ENCODE measurements at regions not wholly inside any gene's neighbourhood (a gene's known extent, or its start where the extent isn't known, plus 50 kb on each side); places are given as distances from the start of the nearest gene placed in this dataset.

DNA sequence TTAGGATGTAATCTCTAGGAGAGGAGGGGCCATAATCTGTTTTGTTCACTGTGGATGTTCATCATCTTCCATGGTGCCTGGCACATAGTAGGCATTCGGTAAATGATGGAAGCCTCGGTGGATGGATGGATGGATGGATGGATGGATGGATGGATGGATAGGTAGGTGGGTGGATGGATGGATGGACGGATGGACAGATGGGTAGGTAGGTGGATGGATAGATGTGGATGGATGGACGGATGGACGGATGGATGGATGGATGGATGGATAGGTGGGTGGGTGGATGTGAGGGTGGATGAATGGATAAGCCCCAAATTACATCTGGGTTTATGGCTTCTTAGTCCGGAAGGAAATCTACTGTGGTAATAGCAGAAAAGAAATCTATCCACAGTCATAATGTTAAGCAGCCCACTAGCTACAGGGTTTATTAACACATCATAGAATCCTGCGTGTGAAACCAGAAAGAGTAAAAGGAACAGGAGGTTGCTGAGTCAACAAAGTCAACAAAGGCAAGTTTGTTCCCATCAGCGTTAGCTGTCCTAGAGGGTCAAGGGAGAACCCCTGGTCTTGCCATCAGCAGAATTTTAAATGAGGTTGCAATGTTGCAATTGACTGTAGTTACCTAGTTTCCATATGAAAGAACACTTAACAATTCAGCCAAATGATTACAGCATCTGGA is 82.8 kb downstream of the C11orf91 start:
- DNase-seq (ENCODE audit: low read depth in 3 of 3, low spot score in 1 of 3), result no peak

DNA sequence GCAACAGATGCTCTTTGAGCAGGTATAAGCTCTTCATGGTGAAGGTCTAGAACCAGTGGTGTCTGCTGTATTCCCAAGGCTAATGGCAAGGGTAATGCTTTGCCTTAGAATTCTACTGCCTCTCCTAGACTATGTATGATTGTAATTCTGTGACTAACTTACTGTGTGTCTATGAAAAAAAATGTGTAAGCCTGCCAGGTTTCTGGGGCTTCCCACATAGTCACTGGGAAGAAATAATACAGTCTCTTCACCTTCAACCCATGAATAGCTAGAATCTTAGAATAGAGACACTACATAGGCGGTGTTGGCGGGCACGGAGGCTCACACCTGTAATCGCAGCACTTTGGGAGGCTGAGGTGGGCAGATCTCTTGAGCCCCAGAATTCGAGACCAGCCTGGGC is 84.1 kb downstream of the C11orf91 start:
- no peak for DNase-seq (ENCODE audit: low read depth in 3 of 3, low spot score in 1 of 3)

DNA sequence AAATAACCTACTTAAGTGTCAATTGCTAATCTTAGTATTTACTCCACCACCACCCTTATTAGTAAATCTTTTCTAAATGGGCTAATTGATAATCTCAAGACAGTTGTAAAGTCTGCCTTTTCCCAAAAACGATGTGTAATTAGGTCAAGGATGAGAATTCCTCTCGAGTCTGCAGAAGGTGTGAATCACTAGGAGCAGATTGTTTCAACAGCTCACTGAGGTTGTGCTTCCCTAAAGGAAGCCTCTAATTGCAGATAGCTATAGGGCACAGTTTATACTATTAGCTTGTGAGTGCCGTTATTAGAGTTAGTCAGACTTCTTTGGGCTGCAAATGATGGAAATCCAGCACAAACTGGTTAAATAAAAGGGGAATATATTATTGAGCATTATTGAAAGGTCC is 84.9 kb downstream of the C11orf91 start:
- no peak for DNase-seq (ENCODE audit: low read depth in 3 of 3, low spot score in 1 of 3)

DNA sequence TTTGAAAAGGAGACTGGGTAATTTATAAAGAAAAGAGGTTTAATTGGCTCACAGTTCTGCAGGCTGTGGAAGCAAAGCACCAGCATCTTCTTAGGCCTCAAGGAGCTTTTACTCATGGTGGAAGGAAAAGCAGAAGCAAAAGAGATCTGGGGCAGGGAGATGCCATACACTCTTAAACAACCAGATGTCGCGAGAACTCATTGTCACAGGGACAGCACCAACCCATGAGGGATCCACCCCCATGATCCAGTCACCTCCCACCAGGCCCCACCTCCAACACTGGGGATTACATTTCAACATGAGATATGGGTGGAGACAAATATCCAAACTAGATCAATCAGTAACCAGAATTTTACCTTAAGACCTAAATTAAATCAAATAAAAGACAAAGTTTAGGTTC is 87.2 kb downstream of the C11orf91 start:
- DNase-seq (ENCODE audit: low read depth in 3 of 3, low spot score in 1 of 3), result no peak

DNA sequence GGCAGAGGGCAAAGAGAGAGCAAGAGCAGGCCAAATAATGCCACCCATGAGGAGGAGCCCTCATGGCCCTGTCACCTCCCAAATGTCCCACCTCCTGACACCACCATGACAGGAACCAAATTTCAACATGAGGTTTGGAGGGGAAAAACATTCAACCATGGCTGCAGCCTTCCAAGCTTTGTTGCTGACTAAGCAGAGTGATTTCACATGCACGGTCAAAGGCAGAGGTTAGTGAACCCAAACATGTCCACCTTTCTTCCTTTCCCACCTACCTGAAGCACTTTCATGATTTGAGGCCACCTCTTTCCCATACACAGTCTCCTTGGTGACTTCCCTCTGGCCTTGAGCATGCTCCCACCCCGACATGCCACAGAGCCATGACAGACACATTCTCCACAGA is 89.7 kb downstream of the C11orf91 start:
- DNase-seq (ENCODE audit: low read depth in 3 of 3, low spot score in 1 of 3), result no peak

DNA sequence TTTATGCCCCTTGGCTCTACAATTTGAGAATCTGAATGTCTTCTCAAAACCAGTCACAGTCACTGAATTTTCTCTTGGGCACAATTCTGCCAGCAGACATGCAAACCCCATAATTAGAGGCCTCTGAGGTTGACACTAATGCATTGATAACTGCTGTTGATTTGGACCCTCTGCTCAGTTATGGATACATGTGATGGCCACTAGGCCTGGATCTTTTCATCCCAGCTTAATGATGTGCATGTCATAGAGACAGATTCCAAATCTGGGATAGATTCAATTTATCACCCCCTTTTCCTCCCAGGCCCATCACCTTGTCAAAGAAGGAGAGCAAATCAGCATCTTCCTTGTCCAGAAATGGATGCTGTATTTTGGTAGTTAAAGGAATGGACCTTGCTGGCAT is 92.2 kb downstream of the C11orf91 start:
- DNase-seq (ENCODE audit: low read depth in 3 of 3, low spot score in 1 of 3), result no peak

DNA sequence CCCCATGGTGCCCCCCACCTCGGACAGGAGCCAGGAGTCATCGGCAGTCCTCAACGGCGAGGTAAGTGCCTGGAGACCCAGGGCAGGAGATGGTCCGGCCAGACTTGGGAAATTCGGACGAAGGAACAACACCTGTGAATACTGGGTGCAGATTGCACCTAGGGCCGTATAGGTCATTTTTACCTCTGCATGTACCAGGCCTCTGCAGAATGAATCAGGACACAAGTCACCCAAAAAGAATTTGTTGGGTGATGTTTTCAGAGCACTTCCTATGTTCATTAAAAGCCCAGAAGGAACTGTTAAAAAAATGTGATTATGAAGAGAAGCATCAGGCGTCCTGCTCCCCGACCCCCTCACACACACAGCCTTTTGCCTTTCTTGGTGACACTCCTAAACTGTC is 93.9 kb downstream of the C11orf91 start:
- no peak for DNase-seq (ENCODE audit: low read depth in 3 of 3, low spot score in 1 of 3)

DNA sequence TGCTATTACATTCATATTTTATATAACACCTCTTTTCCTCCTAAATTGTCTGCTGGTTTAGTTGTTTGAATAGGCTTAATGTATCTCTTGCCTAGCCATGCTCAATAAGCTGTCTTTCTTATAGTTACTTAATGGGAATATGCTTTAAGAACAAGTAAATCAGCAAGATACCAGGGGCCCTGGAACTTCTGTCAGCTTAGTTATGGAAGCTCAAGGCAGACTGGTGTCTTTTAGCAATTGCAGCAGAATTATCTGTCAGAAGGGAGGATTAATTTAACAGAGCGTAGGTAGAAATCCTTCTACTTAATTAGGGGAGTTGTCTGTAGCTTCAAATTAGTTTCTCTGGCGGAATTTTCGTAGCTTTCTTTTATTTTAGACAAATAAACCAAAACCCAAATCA is 94.9 kb downstream of the C11orf91 start:
- no peak for DNase-seq (ENCODE audit: low read depth in 3 of 3, low spot score in 1 of 3)

DNA sequence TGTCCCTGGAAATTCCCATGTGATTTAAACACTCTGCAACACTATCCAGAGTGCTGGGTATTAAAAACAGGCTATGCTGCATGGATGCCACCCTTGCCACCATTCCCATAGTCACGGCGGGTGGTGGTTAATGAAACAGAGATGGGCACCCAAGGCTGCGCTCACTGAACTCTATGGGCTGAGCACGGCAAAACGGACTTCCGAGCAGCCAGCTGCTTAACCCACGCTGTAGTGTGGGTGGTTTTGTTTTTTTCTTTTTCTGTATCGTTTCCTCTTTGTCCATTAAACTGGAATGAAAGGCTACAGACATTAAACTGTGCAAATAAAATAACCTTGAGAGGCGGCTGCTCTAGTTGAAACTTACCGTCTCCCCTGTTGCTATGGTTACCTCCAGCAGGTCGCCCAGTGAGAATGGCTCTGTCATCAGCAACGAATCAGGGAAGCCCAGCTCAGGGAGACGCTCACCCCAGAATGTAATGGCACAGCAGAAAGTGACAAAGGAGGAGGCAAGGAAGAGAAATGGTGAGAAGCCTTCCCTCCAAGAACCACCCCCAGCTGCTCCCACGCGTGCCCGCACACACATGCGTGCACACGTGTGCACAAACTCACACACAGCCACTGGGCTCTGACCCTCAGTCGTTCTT is 102.1 kb downstream of the C11orf91 start:
- no peak for DNase-seq (ENCODE audit: low read depth in 3 of 3, low spot score in 1 of 3)

DNA sequence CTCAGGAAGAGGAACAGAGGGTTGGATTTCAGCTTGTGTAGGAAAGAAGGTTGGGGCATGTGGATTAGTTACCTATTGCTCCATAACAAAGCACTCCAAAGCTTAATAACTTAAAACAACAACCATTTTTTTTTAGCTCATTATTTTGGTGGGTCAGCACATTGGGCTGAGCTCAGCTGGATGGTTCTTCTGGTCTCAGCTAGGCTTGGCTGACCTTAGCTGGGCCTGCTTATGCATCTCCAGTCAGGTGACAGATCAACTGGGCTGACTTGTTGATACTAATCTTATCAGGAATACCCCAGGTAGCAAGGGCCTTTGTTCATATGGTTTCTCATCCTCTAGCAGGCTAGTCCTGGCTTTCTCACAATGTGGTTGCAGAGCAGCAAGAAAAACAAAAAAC is 106.4 kb downstream of the C11orf91 start:
- DNase-seq (ENCODE audit: low read depth in 3 of 3, low spot score in 1 of 3), result no peak

DNA sequence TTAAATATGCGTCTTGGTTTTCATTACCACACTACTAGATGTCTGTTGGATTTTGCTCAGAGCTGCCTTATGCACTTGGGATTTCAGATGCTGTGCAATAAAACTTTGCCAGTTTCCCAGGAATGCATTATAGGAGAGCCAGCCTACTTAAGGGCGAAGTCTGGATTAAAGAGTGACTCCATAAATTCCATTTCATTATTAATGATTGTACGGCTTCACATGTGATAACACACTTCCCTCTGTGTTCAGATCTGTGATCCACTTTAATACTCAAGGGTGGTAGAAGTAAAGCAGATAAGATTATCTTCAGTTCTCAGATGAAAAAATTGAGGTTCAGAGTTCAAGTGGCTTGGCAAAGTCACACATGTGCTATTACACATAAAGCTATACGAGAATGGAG is 110.2 kb downstream of the C11orf91 start:
- no peak for DNase-seq (ENCODE audit: low read depth in 3 of 3, low spot score in 1 of 3)

DNA sequence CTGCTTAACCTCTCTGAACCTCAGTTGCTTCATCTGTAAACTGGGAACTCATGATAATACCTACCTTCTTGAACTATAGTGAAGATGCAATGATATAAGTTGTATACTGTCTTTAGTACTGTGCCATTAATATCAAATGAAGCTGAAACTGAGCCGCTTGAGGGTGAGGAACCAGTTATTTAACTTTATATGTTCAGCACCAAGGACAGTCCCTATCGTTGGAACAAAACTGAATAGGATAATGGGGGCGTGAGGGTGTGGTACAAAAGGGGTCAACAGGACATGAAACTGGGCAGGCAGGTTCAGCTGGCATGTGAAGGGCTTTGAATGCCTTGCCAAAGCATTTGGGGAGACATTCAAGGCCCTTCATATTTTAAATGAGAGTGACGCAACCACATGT is 112.6 kb downstream of the C11orf91 start:
- DNase-seq (ENCODE audit: low read depth in 3 of 3, low spot score in 1 of 3), result no peak

DNA sequence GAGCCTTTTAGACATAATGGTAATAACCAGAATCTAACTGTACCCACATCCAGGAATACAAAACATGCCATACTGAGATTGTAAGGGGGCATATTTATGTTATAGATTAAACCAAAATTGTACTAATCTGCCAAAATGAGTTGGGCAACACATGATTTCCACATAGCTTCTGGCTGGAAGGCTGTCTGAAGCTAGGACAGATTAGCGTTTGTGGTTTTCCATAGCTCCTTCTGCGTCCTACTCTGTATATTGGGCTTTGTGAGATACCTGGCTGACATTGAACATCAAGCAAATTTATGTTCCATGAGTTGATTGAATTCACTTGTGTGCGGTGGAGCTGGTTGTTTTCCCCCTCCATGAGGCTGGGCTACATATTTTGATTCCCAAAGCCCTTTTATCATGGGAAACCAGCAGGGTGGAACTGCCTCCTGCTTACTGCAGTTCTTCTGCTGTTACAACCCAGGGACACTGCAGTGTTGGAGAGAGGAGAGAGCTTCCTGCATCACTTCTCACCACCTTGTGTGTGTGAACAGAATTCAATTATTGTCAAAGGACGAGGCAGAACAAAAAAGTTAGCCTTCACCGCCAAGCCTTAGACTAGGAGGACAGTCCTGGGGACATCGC is 114.9 kb downstream of the C11orf91 start:
- DNase-seq (ENCODE audit: low read depth in 3 of 3, low spot score in 1 of 3), result no peak

DNA sequence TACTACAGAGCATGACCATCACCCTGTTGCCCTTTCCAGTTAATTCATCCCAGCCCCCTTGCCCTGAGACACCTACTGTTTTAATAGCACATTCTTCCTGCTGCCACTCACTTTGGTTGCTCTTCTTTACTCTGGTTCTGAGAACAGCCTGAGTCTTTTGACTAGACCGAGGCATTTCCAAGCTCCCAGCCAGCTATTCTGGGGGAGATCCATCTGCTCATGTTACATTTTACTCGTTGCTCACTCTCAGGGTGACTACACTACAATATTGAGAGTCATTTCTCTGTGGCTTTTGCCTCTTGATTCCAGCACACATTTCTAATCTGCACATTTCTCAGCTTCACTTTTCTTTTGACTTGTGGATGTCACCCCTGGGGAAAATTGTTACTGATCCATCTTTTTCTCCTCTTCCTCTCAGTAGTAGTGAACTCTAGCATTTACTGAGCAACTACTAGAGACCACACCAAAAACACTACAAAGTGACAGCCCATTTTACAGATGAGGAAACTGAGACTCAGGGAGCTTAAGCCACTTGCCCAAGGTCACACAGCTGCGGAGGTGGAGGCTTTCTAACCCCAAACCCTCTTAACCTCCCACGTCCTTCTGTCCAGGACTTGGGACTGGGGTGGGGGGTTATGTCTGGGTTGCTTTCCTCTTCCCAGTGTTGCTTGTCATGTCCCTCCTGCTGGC is 117.8 kb downstream of the C11orf91 start:
- no peak for DNase-seq (ENCODE audit: low read depth in 3 of 3, low spot score in 1 of 3)

DNA sequence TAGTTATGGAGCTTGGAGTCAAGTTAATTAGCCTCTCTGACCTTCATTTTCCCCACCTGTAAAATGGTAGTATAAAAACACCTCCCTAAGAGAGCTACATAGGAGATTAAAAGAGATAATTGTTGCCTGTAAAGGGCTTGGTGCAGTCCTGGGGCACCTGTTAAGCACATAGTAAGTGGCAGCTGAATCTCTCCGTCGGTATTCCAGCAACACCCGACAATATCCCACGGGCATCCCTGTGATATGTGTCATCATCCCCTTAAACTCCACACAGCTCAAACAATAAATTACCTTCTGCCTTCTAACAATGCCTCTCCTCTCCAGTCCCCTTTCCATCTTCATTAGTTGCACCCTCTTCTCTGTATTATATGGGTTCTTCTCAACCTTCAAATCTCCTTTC is 121.5 kb downstream of the C11orf91 start:
- no peak for DNase-seq (ENCODE audit: low read depth in 3 of 3, low spot score in 1 of 3)

DNA sequence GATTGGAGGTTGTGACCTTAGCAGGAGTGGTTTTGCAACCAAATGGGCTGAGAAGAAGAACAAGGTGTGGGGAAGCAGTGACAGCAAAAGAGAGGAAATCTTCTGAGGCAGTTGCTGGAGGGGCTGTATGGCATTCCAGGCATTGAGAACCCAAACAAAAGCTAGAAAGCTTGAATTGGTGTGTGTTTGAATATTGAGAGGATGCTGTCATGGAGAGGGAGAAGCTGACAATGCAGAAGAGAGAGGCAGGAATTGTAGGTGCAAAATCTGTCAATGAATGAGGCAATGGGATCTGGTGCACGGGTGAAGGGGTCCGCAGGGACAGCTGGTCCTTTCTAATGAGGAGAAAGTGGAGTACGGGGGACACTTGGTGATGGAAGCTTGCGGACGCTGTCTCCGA is 123.4 kb downstream of the C11orf91 start:
- DNase-seq (ENCODE audit: low read depth in 3 of 3, low spot score in 1 of 3), result no peak

DNA sequence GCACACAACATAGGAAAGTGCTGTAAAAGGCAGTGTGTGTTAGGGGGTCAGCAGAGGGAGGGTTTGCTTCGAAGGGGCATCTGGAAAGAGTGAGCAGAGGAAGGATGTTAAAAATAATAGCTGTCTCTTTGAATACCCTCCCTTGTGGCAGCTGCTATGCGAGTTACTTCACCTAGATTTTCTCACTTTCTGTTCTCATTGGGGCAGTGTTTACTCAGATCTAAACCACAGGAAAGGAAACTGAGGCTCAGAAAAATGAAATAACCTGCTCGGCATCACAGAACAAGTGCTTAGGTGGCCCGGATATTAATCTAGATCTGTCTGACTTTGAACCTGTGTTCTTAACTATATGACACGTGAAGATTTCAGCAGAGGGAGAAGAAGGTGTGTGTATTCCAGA is 125.3 kb downstream of the C11orf91 start:
- no peak for DNase-seq (ENCODE audit: low read depth in 3 of 3, low spot score in 1 of 3)

DNA sequence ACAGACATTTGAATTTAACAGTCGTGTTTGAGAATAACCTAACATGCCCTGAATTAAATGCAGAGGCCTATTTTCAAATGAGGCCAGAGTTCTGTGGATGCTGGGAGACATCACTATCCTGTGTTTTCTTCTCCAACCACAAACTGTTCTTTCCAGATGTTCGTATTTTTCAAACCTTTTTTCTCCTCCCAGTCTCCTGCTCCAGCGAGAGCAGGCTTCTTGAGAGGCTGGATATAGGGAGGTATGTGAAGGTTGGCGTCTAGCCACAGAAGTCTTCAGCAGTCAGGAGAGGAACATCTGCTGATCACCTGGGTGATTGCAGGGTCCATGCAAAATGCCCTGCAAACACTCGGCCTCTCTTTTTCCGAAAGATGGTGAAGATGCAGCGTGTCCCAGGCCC is 126.3 kb downstream of the C11orf91 start:
- no peak for DNase-seq (ENCODE audit: low read depth in 3 of 3, low spot score in 1 of 3)

DNA sequence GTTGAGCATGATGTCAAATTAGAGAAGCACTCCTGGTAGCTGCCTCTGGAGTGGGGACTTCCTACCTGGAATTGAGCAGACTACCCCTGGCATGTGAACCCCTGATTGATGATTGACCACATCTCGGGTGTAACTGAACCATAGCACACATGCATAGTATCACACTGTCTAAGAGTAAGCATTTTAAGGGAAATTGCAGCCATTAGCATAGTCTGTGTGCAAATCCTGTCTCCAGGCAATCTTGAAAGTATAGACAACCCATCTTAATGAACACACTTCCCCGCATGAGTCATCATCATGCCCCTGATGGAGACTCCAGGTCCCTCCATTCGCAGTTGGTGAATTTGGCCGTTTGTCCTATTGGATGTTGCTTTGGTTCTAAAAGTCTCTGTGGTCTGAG is 131.3 kb downstream of the C11orf91 start:
- DNase-seq (ENCODE audit: low read depth in 3 of 3, low spot score in 1 of 3), result no peak

DNA sequence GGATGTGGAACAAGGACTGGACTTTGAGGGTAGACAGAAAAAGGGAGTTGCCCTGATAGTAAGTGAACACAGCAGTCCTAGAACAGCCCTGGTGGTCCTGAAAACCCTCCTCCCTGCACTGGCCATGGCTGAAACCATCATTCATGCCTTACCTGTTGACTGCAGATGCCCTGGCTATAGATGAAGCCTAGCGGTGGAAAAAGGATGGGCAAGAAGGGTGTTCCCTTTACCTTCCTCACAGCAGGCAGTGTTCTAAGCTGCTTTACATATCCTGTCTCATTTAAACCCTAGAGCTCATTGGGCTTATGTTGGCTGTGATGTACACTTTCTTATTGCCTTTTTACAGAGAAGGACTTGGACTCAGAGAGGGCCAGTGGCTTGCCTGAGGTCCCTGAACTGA is 133.6 kb downstream of the C11orf91 start:
- no peak for DNase-seq (ENCODE audit: low read depth in 3 of 3, low spot score in 1 of 3)

DNA sequence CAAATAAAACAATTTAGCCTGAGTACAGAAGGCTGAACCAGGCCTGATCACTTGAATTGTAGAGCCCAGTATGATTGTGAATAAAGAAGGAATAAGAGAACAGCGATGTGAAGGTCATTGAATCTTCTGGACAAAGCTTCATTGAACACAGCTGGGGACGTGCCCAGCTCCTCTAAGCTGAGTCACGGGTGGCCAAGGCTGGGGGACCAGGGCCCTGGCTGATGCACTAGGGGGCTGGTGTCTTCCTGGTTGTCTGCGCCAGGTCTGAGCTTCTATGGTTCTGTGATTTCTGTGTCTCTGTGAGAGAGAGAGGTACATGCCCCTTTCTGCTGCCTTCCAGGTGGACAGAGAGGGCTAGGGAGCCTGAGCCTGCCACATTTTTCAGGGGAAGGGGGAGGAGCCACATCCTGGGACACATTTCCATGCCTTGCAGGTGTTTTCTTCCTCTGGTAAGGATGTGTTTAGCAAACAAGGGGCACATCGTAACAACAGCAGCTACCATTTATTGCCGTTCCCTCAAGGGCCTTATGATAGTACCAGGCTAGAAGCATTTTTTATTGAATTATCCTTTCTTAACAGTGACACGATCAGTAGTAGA is 135.7 kb downstream of the C11orf91 start:
- DNase-seq (ENCODE audit: low read depth in 3 of 3, low spot score in 1 of 3), result no peak

DNA sequence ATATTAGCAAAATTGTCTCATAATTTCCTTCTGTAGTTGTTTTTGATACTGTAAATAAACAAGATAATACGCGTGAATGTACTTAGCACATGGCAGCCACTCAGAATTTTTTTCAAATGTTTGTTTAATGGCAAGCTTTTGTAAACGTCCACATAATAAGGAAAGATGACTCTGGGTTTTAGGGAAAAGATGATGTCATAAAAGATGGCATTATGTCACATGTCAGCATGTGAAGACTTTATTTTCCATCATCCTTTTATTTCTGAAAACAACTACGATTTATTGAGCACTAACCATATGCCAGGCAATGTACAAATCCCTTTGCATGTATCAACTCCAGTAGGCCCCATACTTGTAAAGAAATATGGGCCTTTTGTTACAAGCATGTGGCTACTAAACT is 139.9 kb downstream of the C11orf91 start:
- DNase-seq (ENCODE audit: low read depth in 3 of 3, low spot score in 1 of 3), result no peak
